Muscle of leg (tissue), 3 donors: ENCODE measurements at regions not wholly inside any gene's neighbourhood (a gene's known extent, or its start where the extent isn't known, plus 50 kb on each side); places are given as distances from the start of the nearest gene placed in this dataset.
"Not testable (repeated sequence)": the region's sequence is repeated elsewhere in the genome, so short reads cannot be mapped to it uniquely, and the experiment has no call there.

Experiments used
- DNase-seq: peaks from one replicate; pipeline ENCODE4 v3.0.0; 2013
- H3K27ac ChIP-seq: one replicate; pipeline ENCODE4 v1.5.1; 2013; ENCODE audit warnings: mild to moderate bottlenecking, low read length, control low read depth
- H3K27me3 ChIP-seq: one replicate; pipeline ENCODE4 v1.6.1; 2013; ENCODE audit warnings: low read length; ENCODE audit not compliant: control insufficient read depth, insufficient read depth
- H3K36me3 ChIP-seq: one replicate; pipeline ENCODE4 v1.6.1; 2013; ENCODE audit warnings: low read length; ENCODE audit not compliant: control insufficient read depth, insufficient read depth
- H3K4me1 ChIP-seq: one replicate; pipeline ENCODE4 v1.6.1; 2013; ENCODE audit warnings: low read length; ENCODE audit not compliant: control insufficient read depth, insufficient read depth
- H3K4me3 ChIP-seq: one replicate; pipeline ENCODE4 v1.5.1; 2013; ENCODE audit warnings: low read length, control low read depth
- H3K9me3 ChIP-seq: replicated peaks from 2 replicates; pipeline ENCODE4 v1.6.1; 2013; ENCODE audit warnings: low read depth, low read length; ENCODE audit not compliant: control insufficient read depth
- WGBS: methylation state at CpG from one replicate; pipeline ENCODE4 v1.1.5; 2013; ENCODE audit warnings: missing lambda C conversion rate; ENCODE audit not compliant: insufficient coverage; 5-methylcytosine and 5-hydroxymethylcytosine counted together

DNA sequence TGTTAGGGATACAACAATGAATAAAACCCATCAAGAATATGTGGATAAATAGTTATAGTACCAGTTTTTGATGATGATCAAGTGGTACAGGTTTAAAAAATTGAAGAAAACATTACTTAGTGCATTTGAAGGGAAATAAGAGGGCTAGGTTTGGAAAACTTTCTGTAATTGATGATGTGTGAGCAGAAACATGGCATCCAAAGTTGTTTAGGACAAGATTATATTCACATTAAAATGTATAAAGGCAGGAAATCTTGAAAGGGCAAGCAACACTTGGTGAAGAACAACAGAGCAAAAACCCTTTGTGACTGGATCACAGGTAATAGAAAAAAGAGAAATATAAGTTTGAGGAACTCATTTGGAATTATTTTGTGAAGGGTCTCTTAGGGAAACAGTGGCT lies 572.3 kb upstream of the RAG2 start:
- no peak overlapping the region for H3K4me3 ChIP-seq
- no peak for DNase-seq
- no peaks in the 10 kb centered on the region for H3K36me3 ChIP-seq
- H3K27ac ChIP-seq: no peak overlapping the region
- H3K4me1 ChIP-seq: no peaks in the 10 kb centered on the region
- no peaks in the 10 kb centered on the region for H3K9me3 ChIP-seq
- no peaks in the 10 kb centered on the region for H3K27me3 ChIP-seq

DNA sequence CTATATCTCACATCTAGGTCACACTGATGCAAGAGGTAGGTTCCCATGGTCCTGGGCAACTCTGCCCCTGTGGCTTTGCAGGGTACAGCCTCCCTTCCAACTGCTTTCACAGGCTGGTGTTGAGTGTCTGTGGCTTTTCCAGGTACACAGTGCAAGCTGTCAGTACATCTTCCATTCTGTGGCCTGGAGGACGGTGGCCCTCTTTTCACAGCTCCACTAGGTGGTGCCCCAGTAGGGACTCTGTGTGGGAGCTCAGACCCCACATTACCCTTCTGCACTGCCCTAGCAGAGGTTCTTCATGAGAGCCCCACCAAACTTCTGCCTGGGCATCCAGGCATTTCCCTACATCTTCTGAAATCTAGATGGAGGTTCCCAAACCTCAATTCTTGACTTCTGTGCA lies 547.4 kb upstream of the RAG2 start:
- H3K4me3 ChIP-seq, H3K27me3 ChIP-seq, H3K36me3 ChIP-seq, H3K9me3 ChIP-seq, H3K4me1 ChIP-seq, H3K27ac ChIP-seq, DNase-seq: not testable (repeated sequence)
- 83% methylated on average over 1 of the region's 1 CpG for WGBS

DNA sequence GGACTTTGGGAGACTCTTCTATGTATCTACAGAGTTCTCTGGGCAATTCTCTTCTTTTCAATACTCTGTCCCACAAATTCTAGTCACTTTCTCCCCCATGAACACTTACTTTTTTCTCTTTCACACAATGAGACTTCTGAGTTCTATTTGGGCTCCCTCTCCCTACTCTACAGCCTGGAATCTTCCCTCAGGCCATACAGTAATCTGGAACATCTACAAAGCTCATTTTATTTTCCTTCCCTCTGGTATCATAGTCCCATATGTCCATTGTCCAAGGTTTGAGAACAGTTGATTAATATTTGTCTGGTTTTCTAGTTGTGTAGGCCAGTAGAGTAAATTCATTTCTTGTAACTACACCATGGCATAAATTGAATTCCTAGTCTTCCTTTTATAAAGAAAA lies 544.6 kb upstream of the RAG2 start:
- H3K27me3 ChIP-seq: no peaks in the 10 kb centered on the region
- no peak overlapping the region for H3K27ac ChIP-seq
- no peaks in the 10 kb centered on the region for H3K36me3 ChIP-seq
- H3K9me3 ChIP-seq: no peaks in the 10 kb centered on the region
- H3K4me1 ChIP-seq: no peaks in the 10 kb centered on the region
- DNase-seq: no peak
- H3K4me3 ChIP-seq: no peak overlapping the region

DNA sequence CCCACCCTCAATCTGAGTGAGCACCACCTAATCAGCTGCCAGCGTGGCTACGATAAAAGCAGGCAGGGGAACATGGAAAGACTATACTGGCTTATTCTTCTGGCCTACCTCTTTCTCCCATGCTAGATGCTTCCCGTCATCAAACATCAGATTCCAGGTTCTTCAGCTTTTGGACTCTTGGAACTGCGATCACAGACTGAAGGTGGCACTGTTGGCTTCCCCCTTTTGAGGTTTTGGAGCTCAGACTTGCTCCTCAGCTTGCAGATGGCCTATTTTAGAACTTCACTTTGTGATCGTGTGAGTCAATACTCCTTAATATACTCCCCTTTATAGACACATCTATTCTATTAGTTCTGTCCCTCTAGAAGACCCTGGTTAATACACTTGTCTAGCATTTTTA lies 543.7 kb upstream of the RAG2 start:
- WGBS: 93% methylated on average over 5 of the region's 5 CpGs
- H3K9me3 ChIP-seq: no peaks in the 10 kb centered on the region
- H3K4me1 ChIP-seq: no peaks in the 10 kb centered on the region
- H3K4me3 ChIP-seq: no peak overlapping the region
- H3K27ac ChIP-seq: no peak overlapping the region
- H3K27me3 ChIP-seq: no peaks in the 10 kb centered on the region
- DNase-seq: peak; percentile 1
- H3K36me3 ChIP-seq: no peaks in the 10 kb centered on the region

DNA sequence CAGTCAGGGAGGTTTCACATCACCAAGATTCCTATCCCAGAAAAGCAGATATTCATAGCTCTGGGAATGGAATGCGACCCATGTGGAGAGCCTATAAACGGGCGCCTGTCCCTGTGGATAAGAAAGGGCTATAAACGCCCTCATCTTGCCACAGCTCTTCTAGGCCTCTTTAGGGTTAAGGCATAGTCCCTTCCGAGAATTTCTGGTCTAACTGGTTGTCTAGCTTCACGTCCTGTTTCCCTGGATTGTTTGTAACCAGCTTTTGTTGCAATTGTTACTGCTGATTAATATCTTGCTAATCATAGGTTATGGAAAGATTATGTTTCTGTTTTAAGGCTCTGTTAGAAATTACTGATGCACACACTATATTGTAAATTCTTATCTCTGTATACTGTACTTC lies 537.6 kb upstream of the RAG2 start:
- DNase-seq, H3K9me3 ChIP-seq, H3K36me3 ChIP-seq, H3K4me3 ChIP-seq, H3K27ac ChIP-seq, H3K27me3 ChIP-seq, H3K4me1 ChIP-seq: not testable (repeated sequence)
- WGBS: 96% methylated on average over 4 of the region's 6 CpGs

DNA sequence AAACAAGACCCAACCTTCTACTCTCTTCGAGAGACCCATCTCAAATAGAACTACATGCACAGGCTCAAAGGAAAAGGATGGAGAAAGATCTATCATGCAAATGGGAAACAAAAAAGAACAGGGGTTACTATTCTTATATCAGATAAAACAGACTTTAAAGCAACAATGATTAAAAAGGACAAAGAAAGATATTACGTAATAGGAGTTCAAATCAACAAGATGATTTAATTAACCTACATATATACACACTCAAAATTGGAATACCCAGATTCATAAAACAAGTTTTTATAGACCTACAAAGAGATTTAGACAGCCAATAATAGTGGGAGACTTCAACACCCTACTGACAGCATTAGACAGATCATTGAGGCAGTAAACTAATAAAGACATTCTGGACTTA lies 536.6 kb upstream of the RAG2 start:
- H3K27me3 ChIP-seq: no peaks in the 10 kb centered on the region
- no peak overlapping the region for H3K27ac ChIP-seq
- H3K4me1 ChIP-seq: no peaks in the 10 kb centered on the region
- DNase-seq: no peak
- H3K36me3 ChIP-seq: no peaks in the 10 kb centered on the region
- no CpG with 5 or more reads among the region's 2 CpGs for WGBS
- H3K4me3 ChIP-seq: no peak overlapping the region
- H3K9me3 ChIP-seq: peaks cover 2% of the 10 kb centered on the region

DNA sequence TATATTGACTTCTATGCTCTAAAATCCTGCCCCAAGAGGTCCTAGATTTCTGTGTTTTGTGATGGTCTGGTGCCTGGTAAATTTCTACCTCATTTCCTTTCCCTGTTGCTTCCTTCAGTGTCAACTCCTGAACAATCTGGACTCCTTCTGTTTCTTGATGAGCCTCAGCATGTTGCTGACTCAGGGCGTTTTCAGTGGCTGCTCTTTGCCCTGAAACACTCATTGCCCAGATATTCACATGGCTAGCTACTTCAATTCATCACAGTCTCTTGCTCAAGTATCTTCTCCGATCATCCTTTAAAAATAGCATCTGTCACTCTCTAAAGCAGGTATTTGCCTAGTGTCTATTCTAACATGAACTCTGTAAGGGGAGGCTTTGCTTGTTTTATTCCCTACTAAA lies 526.3 kb upstream of the RAG2 start:
- H3K27me3 ChIP-seq: no peaks in the 10 kb centered on the region
- H3K4me1 ChIP-seq: no peaks in the 10 kb centered on the region
- H3K4me3 ChIP-seq: no peak overlapping the region
- H3K9me3 ChIP-seq: no peaks in the 10 kb centered on the region
- WGBS: 50% methylated on average over 1 of the region's 2 CpGs
- H3K27ac ChIP-seq: no peak overlapping the region
- DNase-seq: no peak
- H3K36me3 ChIP-seq: no peaks in the 10 kb centered on the region

DNA sequence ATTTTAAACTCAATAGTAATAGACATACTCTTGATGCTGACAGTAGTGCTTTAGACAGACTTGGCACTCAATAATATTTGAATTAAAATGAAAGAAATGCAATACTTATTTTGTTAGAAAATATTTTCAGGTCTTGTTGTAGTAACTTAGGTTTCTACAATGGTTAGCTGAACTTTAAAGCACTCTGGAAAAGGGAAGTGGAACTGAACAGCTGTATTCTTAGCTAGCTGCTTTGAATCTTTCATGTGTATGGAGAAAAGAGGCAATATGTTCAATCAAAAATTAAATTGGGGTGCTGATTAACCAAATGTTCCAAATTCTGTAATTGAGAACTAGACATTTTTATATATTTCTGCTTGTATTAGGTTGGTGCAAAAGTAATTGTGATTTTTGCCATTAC lies 517.9 kb upstream of the RAG2 start:
- no peaks in the 10 kb centered on the region for H3K27me3 ChIP-seq
- no peak overlapping the region for H3K27ac ChIP-seq

DNA sequence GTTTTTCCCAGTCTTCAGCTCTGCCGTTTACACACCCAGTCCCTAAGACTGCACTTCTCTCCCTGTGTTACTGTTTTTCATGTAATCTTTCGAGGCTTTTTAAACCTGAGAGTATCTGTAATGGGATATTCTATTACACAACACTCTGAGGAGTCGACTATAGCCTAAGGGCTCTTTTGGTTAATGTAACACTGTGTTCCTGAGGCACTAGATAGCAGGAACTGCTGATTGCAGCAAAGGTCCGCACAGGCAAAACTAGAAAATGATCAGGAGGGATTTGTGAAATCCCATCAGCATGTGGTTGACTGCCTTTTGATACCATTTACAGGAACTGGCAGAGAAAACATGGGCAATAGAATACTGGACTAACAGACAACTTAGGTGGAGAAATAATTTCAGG lies 512.3 kb upstream of the RAG2 start:
- WGBS: 73% methylated on average over 1 of the region's 4 CpGs
- no peaks in the 10 kb centered on the region for H3K4me1 ChIP-seq
- no peak overlapping the region for H3K27ac ChIP-seq
- H3K27me3 ChIP-seq: no peaks in the 10 kb centered on the region
- no peaks in the 10 kb centered on the region for H3K9me3 ChIP-seq
- no peaks in the 10 kb centered on the region for H3K36me3 ChIP-seq
- no peak for DNase-seq
- no peak overlapping the region for H3K4me3 ChIP-seq

More for the DNA sequence above, 517.9 kb upstream of the RAG2 start:
- no peaks in the 10 kb centered on the region for H3K9me3 ChIP-seq
- H3K4me1 ChIP-seq: no peaks in the 10 kb centered on the region
- no peaks in the 10 kb centered on the region for H3K36me3 ChIP-seq
- no peak for DNase-seq
- no peak overlapping the region for H3K4me3 ChIP-seq

DNA sequence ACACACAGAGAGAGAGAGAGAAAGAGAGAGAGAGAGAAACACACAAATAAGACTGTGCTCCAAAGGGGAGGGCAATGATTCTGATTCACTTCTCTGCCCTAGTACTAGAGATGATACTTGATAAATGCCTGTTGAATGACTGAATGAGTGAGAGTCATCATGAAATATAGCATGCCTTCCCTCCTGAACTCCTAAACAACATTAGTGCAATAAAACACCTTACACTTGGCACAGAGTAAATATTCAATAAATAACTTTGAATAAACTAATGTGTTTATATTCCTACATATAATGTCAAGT lies 511.2 kb upstream of the RAG2 start:
- Histone ChIP-seq H3K9me3 (no peaks in the 10 kb centered on the region), H3K27me3 (no peaks in the 10 kb centered on the region), H3K4me3 (no peak overlapping the region), H3K27ac (no peak overlapping the region), H3K4me1 (no peaks in the 10 kb centered on the region), H3K36me3 (no peaks in the 10 kb centered on the region)
- DNase-seq: no peak

DNA sequence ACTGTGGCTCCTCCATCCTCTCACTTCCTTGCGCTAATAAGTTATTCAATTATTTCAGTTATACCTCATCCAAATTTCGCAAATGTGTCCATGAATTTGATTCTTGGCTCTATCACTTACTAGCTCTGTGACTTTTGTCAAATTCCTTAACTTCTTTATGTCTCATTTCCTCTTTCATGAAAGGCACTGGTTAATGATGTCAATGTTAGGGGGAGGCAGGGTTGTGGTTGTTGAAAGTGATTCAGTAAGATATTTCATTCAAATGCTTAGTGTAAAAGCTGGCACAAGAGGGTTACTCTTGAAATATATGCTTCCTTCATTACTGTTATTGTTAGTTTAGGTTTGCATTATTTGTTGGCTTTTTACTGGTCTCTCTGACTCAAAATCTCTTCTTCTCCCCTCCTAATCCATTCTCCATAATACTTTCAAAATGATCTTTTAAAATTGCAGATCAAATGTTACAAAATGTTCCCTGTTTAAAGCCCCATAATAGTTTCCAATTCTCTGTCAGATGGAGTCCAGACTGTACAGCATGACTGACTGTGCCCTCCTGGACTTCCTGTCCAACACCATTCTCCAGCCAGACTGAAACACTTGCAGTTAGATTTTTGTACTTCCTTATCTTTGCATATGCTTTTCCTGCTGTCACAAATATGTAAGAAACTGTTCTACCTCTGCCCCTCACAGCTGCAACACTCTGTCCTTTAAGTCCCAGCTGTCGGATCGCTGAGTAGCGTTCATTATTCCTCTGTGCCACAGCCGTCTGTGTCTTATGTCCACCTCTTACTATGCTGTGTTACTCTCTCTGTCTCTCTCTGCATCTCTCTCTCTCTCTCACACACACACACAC lies 510.6 kb upstream of the RAG2 start:
- Histone ChIP-seq H3K27ac (no peak overlapping the region), H3K27me3 (no peaks in the 10 kb centered on the region), H3K4me1 (no peaks in the 10 kb centered on the region), H3K9me3 (no peaks in the 10 kb centered on the region), H3K4me3 (no peak overlapping the region), H3K36me3 (no peaks in the 10 kb centered on the region)
- whole genome bisulfite sequencing: 0% methylated on average over 2 of the region's 6 CpGs
- peak; percentile 3 for DNase-seq
